HG03460 (cell line): ENCODE measurements at regions not wholly inside any gene's neighbourhood (a gene's known extent, or its start where the extent isn't known, plus 50 kb on each side); places are given as distances from the start of the nearest gene placed in this dataset.
"Not testable (repeated sequence)": the region's sequence is repeated elsewhere in the genome, so short reads cannot be mapped to it uniquely, and the experiment has no call there.

Experiments
- ATAC-seq: cut with Tn5 transposase; IDR thresholded peaks from one replicate; pipeline ENCODE4 v1.9.1; 2021; ENCODE audit not compliant: unreplicated experiment

DNA sequence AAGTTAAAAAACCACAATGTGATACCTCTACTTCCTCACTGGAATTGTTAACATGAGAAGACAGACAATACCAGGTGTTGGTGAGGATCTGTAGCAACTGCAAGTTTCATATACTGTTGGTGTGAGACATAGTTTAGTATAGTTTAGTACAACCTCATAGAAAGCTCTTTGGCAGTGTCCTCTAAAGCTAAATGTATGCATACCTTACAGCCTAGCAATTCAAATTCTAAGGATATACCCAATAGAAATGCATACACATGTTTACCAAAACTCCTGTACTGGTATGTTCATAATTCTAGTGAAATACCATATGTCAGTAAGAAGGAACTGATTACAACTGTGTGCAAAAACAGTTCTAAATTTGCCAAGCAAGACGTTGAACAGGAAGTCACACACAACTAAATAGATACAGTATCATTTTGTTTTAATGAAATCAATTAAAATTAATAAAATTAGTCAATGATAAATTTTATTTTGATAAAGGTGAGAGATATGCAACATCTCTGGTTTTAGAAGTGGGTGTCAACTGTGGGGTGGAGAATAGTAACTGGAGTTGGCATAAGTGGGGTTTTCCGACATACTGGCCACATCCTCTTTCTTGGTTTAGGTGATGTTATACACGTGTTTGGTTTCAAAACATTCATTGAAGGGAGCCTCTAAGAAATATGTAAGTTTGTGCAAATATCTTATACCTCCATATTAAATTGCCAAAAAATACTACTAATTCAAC is 450.7 kb downstream of the PTPRC start:
- peak; percentile 91 for ATAC-seq

- not testable (repeated sequence) for ATAC-seq
Measured at GRCh38 chr1:199095628-199096027, 456.8 kb downstream of the PTPRC start.

GRCh38 chr1:199096591-199096990 is 457.8 kb downstream of the PTPRC start:
- no peak for ATAC-seq

- ATAC-seq = no peak
Measured at GRCh38 chr1:199098468-199098867, 459.6 kb downstream of the PTPRC start.

DNA sequence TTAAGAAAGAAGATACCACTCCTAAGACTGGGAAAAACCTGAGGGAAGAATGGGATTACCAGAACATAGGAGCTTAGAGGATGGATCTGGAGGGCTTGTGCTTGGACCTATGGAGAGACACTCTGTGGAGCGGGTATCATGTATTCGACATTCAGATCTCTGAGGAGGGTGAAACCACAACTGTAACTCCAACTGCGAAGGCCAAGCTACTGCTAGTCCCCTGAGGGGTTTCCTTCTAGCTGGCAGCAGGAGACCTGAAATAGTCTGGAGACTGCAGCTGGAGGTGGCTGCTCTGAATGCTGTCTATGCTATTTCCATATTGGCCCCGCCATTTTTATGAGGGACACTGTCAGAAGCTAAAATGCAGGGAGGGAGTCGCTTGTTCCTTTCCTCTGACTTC is 462.3 kb downstream of the PTPRC start:
- ATAC-seq = no peak

DNA sequence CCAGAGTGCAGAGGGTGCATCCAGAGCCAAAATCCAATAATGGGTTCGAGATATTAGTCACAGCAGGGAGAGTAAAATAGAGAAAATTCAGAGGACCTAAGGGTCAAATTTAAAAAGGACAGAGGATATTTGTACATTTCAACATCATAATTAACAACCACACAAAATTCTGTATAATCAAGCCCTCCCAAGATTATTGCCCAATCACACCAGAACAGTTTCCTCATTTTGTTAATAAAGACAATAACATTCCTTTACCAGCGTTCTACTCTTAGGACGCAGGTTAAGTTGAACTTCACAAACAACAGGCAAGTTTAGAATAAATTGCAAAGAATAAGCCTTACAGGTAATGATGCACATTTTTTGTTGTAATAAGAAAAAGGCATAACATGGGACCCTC is 462.8 kb downstream of the PTPRC start:
- no peak for ATAC-seq

GRCh38 chr1:199102239-199102638 is 463.4 kb downstream of the PTPRC start:
- peak; percentile 65 for ATAC-seq

GRCh38 chr1:199109160-199109559 is 470.3 kb downstream of the PTPRC start:
- ATAC-seq = no peak

DNA sequence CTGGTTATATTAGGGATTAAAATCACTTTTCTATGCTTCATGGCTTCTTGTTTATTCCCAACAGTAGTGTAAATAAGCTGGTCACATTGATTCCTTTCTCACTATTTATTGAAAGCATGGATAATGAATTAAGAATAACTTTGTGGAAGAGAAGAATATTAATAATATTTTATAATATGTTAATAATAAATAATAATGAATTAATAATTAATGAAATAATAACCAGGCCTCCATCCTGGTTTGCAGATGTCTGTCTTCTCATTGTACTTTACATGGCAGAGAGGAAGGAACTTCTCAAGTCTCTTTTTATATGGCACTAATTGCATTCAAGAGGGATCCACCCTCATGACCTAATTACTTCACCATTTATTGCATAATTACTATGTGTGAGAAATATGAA is 473.5 kb downstream of the PTPRC start:
- ATAC-seq = no peak

- no peak for ATAC-seq
Measured at GRCh38 chr1:199113265-199113869, 474.5 kb downstream of the PTPRC start.

- no peak for ATAC-seq
Measured at GRCh38 chr1:199116488-199116887, 477.6 kb downstream of the PTPRC start.

GRCh38 chr1:199121047-199121446 is 482.2 kb downstream of the PTPRC start:
- no peak for ATAC-seq

GRCh38 chr1:199122085-199122484 is 483.2 kb downstream of the PTPRC start:
- no peak for ATAC-seq

DNA sequence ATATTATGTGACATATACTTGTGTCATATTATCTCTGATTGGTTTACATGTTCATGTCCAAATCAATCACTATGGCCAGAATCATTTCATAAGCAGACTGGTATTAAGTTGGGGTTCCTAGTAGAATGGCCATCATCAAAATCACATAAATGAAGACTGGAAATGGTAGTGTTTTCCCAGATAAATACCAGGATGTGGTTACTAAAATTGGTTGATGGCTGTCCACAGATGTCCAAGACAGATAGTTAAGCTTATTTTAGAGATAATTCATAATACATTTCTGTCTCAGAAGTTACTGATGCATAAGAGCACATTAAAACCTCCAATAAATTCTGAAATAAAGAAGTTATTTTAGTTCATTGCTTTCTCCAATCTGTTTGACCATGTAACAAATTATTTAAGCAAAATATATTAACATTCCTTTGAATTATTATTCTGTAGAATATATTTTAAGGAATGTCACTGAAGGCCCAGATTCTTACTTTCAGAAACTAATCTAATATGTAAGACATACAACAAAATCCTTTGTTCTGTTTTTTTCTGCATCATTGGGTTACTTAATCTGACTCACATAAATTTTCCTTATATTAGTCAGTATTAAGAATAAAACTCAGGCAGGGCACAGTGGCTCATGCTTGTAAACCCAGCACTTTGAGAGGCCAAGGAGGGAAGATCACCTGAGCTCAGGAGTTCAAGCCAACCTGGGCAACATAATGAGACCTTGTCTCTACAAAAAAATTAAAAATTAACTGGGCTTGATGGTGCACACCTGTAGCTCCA is 483.9 kb downstream of the PTPRC start:
- ATAC-seq = no peak

DNA sequence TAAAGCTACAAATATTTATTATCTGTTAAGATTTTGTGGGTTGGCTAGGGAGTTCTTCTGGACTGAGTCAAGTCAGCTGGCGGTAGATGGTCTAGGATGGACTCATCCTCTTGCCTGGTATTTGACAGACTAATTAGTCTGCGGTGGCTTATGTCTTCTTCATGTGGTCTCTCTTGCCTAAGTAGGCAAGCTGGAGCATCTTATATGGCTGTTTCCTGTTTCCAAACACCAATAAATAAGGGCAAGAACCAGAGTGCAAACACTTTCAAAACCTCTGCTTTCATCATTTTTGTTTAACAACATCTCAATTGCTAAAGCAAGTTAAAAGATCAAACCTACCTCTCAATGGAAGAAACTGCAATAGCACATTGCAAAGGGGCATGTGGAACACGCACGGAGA is 484.8 kb downstream of the PTPRC start:
- ATAC-seq = no peak

GRCh38 chr1:199124351-199124750 is 485.5 kb downstream of the PTPRC start:
- ATAC-seq = no peak

DNA sequence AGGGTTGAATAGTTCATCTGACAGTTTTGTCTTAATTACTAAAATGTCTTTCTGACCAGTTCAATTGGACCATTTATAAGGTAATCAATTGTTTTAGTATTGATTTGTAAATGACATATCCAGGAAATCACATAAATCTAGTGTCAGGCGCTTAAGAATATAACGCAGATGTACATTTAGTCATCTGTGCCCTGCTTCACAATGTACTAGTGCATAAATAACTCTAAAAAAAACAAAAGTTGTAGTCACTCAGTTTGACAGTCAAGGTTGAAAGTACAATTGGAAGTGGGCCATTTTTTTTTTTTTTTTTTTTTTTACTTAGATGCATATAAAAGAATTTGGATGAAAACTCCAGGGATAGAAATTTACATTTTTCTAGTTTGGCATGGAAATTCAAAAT is 490.4 kb downstream of the PTPRC start:
- ATAC-seq = no peak

DNA sequence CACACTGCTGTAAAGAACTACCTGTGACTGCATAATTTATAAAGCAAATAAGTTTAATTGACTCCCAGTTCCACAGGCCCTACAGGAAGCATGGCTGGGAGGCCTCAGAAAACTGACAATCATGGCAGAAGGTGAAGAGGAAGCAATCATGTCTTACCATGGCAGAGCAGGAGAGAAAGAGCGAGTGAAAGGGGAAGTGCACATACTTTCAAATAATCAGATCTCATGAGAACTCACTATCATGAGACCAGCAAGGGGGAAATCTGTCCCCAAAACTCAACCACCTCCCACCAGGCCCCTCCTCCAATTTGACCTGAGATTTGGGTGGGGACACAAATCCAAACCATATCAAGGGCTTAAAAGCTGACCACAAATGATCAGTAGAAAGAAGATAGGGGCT is 493.2 kb downstream of the PTPRC start:
- no peak for ATAC-seq

DNA sequence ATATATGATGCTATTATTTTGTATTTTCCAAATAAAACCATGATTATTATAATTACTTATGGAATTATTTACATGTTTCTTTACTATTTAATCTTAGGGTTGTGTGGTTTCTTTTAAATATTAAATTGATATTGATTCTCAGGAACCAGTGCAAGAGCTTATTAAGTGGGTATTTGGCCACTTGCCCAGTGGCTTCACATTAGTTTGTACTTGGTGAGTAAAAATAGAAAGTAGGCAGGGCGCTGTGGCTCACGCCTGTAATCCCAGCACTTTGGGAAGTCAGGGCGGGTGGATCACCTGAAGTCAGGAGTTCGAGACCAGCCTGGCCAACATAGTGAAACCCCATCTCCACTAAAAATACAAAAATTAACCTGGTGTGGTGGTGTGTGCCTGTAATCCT is 497.1 kb downstream of the PTPRC start:
- ATAC-seq = no peak

DNA sequence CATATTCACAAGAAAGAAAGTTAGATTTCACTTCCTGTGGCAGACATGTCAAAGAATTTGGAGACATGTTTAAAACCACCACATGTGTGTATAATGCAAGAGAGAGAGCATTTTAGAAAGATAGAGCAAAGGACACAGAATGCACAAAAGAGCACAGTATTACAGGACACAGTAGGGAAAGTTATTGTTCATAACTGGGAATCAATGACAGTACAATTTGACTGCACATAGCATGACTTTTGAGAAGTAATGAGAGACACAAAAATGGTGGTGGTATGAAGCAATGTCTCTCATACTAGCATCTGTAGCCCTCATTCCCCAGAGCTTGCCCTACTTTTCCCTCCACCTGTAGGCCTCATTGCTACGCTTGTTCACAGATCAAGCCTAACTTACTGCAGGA is 499.2 kb downstream of the PTPRC start:
- no peak for ATAC-seq

DNA sequence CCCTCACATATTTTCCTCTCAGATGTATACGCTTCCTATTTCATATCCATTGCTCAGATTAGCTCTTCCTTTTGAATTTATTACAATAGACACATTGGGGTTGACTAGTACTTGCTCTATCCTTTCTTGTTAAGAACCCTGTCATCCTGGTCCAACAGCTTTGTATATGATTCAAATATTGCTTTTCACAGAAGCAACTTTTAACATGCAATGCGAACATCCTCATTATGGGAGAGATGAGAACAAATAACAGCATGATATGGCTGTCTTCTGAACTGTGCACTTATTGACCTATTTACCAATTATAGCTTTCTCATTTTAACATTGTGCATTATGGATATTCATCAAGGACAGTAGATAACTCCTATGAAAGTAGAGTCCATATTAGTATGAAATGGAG is 510.8 kb downstream of the PTPRC start:
- ATAC-seq = no peak

DNA sequence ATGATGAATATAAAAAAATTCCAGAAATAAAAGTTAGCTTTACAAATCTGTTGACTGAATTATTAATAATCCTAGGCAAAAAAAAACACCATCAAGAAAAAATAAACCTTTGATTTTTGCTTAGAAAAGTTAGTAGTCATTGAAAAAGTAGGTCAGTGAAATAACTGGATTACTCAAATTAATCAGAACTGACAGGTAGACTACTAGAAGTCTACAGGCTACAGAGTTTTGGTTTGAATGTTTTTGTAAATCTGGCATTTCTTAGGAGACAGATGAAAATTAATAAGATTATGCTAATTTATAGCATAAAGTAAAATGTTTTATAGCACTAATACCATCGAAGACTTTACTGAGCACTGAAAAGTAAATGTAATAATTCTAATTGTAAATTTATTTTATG is 511.9 kb downstream of the PTPRC start:
- ATAC-seq = no peak
